ENCODE measurements at regions not wholly inside any gene's neighbourhood (a gene's known extent, or its start where the extent isn't known, plus 50 kb on each side); places are given as distances from the start of the nearest gene placed in this dataset.
"Not testable (repeated sequence)": the region's sequence is repeated elsewhere in the genome, so short reads cannot be mapped to it uniquely, and the experiment has no call there.

GRCh38 chr13:37475966-37476365 lies 122.6 kb downstream of the POSTN start:
- Histone ChIP-seq H3K9me3 (no peaks in the 10 kb centered on the region), H3K36me3 (ENCODE audit: control insufficient read depth, insufficient read depth, low read length) (no peaks in the 10 kb centered on the region), H3K4me3 (ENCODE audit: low read depth, low read length) (no peak overlapping the region), H3K27me3 (replicated peaks; ENCODE audit: control insufficient read depth, insufficient read depth, low read length) (no peaks in the 10 kb centered on the region), H3K4me1 (no peaks in the 10 kb centered on the region; the same call in 1 of the 2 replicates)
- H3K36me3 Mint-ChIP-seq (ENCODE audit: insufficient read depth, unreplicated experiment), result no peaks in the 10 kb centered on the region
- no peak overlapping the region for H3K27ac Mint-ChIP-seq (ENCODE audit: unreplicated experiment)
- DNase-seq, result no peak
- H3K4me1 Mint-ChIP-seq (ENCODE audit: low read depth, unreplicated experiment), result peaks cover 14% of the 10 kb centered on the region
- peaks cover 3% of the 10 kb centered on the region for H3K27me3 Mint-ChIP-seq (ENCODE audit: insufficient read depth, unreplicated experiment)
- H3K9me3 Mint-ChIP-seq (ENCODE audit: unreplicated experiment), result no peaks in the 10 kb centered on the region
- no peak for TF ChIP-seq CTCF (IDR thresholded peaks at IDR 0.05; ENCODE audit: insufficient read depth in 1 of 2, low read depth in 1 of 2, low read length in 1 of 2, severe bottlenecking in 1 of 2, unreplicated experiment in 1 of 2)
- no peak overlapping the region for H3K4me3 Mint-ChIP-seq (ENCODE audit: unreplicated experiment)
- no TSS peak for BruUV-seq (replicated peaks)
- ChIA-PET CTCF (no interaction called here), POLR2A (no interaction called here)
- intact Hi-C loops (cut with micrococcal nuclease; ENCODE audit: unreplicated experiment), result loop anchor here (1.0 kb wide), 1 partner anchor 33 kb away; no protein-coding TSS in a partner anchor

GRCh38 chr13:37475151-37475550 lies 123.4 kb downstream of the POSTN start:
- peak overlapping the region; percentile 60 for H3K27ac Mint-ChIP-seq (ENCODE audit: unreplicated experiment)
- TF ChIP-seq CTCF (IDR thresholded peaks at IDR 0.05; ENCODE audit: insufficient read depth in 1 of 2, low read depth in 1 of 2, low read length in 1 of 2, severe bottlenecking in 1 of 2, unreplicated experiment in 1 of 2), result no peak
- H3K4me1 Mint-ChIP-seq (ENCODE audit: low read depth, unreplicated experiment), result peaks cover 14% of the 10 kb centered on the region
- Histone ChIP-seq H3K27me3 (replicated peaks; ENCODE audit: control insufficient read depth, insufficient read depth, low read length) (no peaks in the 10 kb centered on the region), H3K4me1 (no peaks in the 10 kb centered on the region; the same call in 1 of the 2 replicates), H3K36me3 (ENCODE audit: control insufficient read depth, insufficient read depth, low read length) (no peaks in the 10 kb centered on the region), H3K9me3 (no peaks in the 10 kb centered on the region), H3K4me3 (ENCODE audit: low read depth, low read length) (no peak overlapping the region)
- BruUV-seq (replicated peaks), result no TSS peak
- ChIA-PET POLR2A (no interaction called here), CTCF (no interaction called here)
- H3K9me3 Mint-ChIP-seq (ENCODE audit: unreplicated experiment), result no peaks in the 10 kb centered on the region
- H3K4me3 Mint-ChIP-seq (ENCODE audit: unreplicated experiment), result no peak overlapping the region
- peak in 1 of 2 experiments; percentile 9 for DNase-seq
- no peaks in the 10 kb centered on the region for H3K36me3 Mint-ChIP-seq (ENCODE audit: insufficient read depth, unreplicated experiment)
- intact Hi-C loops (cut with micrococcal nuclease; ENCODE audit: unreplicated experiment), result loop anchor here (1.0 kb wide), 1 partner anchor 34 kb away; no protein-coding TSS in a partner anchor
- H3K27me3 Mint-ChIP-seq (ENCODE audit: insufficient read depth, unreplicated experiment), result peaks cover 3% of the 10 kb centered on the region

GRCh38 chr13:37473035-37473434 lies 125.5 kb downstream of the POSTN start:
- ChIA-PET POLR2A (no interaction called here), CTCF (no interaction called here)
- peaks cover 14% of the 10 kb centered on the region for H3K4me1 Mint-ChIP-seq (ENCODE audit: low read depth, unreplicated experiment)
- no peaks in the 10 kb centered on the region; the same call in 1 of the 2 replicates for H3K4me1 ChIP-seq
- no peaks in the 10 kb centered on the region for H3K27me3 ChIP-seq (replicated peaks; ENCODE audit: control insufficient read depth, insufficient read depth, low read length)
- intact Hi-C loops (cut with micrococcal nuclease; ENCODE audit: unreplicated experiment), result no loop called here
- no TSS peak for BruUV-seq (replicated peaks)
- H3K27ac Mint-ChIP-seq (ENCODE audit: unreplicated experiment), result no peak overlapping the region
- H3K9me3 ChIP-seq, result no peaks in the 10 kb centered on the region
- no peaks in the 10 kb centered on the region for H3K27me3 Mint-ChIP-seq (ENCODE audit: insufficient read depth, unreplicated experiment)
- no peak overlapping the region for H3K4me3 Mint-ChIP-seq (ENCODE audit: unreplicated experiment)
- no peak for DNase-seq
- H3K4me3 ChIP-seq (ENCODE audit: low read depth, low read length), result no peak overlapping the region
- no peaks in the 10 kb centered on the region for H3K9me3 Mint-ChIP-seq (ENCODE audit: unreplicated experiment)
- H3K36me3 ChIP-seq (ENCODE audit: control insufficient read depth, insufficient read depth, low read length), result no peaks in the 10 kb centered on the region
- TF ChIP-seq CTCF (IDR thresholded peaks at IDR 0.05; ENCODE audit: insufficient read depth in 1 of 2, low read depth in 1 of 2, low read length in 1 of 2, severe bottlenecking in 1 of 2, unreplicated experiment in 1 of 2), result peak; percentile 15 to 28
- no peaks in the 10 kb centered on the region for H3K36me3 Mint-ChIP-seq (ENCODE audit: insufficient read depth, unreplicated experiment)

GRCh38 chr13:37472266-37472665 lies 126.3 kb downstream of the POSTN start:
- POLR2A ChIA-PET; H3K4me3 Mint-ChIP-seq (ENCODE audit: unreplicated experiment); H3K9me3 ChIP-seq; H3K27ac Mint-ChIP-seq (ENCODE audit: unreplicated experiment); H3K4me1 ChIP-seq; H3K36me3 Mint-ChIP-seq (ENCODE audit: insufficient read depth, unreplicated experiment); H3K9me3 Mint-ChIP-seq (ENCODE audit: unreplicated experiment); BruUV-seq (replicated peaks); H3K36me3 ChIP-seq (ENCODE audit: control insufficient read depth, insufficient read depth, low read length); H3K27me3 Mint-ChIP-seq (ENCODE audit: insufficient read depth, unreplicated experiment); DNase-seq; H3K27me3 ChIP-seq (replicated peaks; ENCODE audit: control insufficient read depth, insufficient read depth, low read length); CTCF ChIA-PET; H3K4me3 ChIP-seq (ENCODE audit: low read depth, low read length); intact Hi-C loops (cut with micrococcal nuclease; ENCODE audit: unreplicated experiment): not testable (repeated sequence)
- peaks cover 14% of the 10 kb centered on the region for H3K4me1 Mint-ChIP-seq (ENCODE audit: low read depth, unreplicated experiment)

Measured in Caco-2 (cell line).